ENCODE measurements at regions not wholly inside any gene's neighbourhood (a gene's known extent, or its start where the extent isn't known, plus 50 kb on each side); places are given as distances from the start of the nearest gene placed in this dataset.

DNA sequence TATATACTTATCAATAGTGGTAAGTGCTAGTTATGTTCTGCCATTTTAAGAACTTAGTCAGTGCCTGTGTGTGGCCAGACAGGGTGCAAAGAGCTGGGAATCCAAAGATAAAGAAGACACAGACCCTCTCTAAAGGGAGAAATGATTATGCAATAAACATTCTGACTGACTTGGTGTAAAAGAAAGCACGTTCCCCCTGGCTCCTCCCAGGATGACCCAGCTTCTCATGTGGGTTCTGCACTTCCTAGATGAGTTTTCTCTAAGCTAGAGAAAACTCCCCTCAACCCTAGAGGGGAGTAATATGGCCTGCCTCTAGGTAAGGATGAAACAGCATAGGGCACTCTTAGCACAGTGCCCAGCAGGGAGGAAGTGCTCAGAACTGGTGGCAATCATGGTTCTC is 231.2 kb downstream of the VRK1 start:
- TF ChIP-seq POLR2A (IDR thresholded peaks at IDR 0.05; ENCODE audit: low read length) (no peak), GATA1 (IDR thresholded peaks at IDR 0.05; ENCODE audit: low read depth, low read length) (no peak)

Measured in erythroblast (primary cell).